GM19468 (cell line): ENCODE measurements at regions not wholly inside any gene's neighbourhood (a gene's known extent, or its start where the extent isn't known, plus 50 kb on each side); places are given as distances from the start of the nearest gene placed in this dataset.

Source experiments
- ATAC-seq: cut with Tn5 transposase; IDR thresholded peaks from one replicate; pipeline ENCODE4 v1.9.1; 2021; ENCODE audit warnings: mild to moderate bottlenecking, moderate library complexity, moderate number of reproducible peaks; ENCODE audit not compliant: unreplicated experiment; ENCODE audit errors: extremely low read depth

GRCh38 chr20:40915756-40916155 lies 112.9 kb upstream of the TOP1 start:
- ATAC-seq, result no peak

GRCh38 chr20:40916276-40916675 lies 112.3 kb upstream of the TOP1 start:
- no peak for ATAC-seq

GRCh38 chr20:40920291-40920690 lies 108.3 kb upstream of the TOP1 start:
- no peak for ATAC-seq

GRCh38 chr20:40922865-40923264 lies 105.8 kb upstream of the TOP1 start:
- no peak for ATAC-seq

GRCh38 chr20:40925829-40926510 lies 102.7 kb upstream of the TOP1 start:
- ATAC-seq, result no peak

- no peak for ATAC-seq
Observed at GRCh38 chr20:40926928-40927327, 101.7 kb upstream of the TOP1 start.

GRCh38 chr20:40930561-40930960 lies 98.1 kb upstream of the TOP1 start:
- ATAC-seq, result no peak

GRCh38 chr20:40931410-40932044 lies 97.1 kb upstream of the TOP1 start:
- no peak for ATAC-seq

- no peak for ATAC-seq
Observed at GRCh38 chr20:40932436-40932835, 96.2 kb upstream of the TOP1 start.

GRCh38 chr20:40933758-40934157 lies 94.9 kb upstream of the TOP1 start:
- ATAC-seq, result no peak

GRCh38 chr20:40938020-40938419 lies 90.6 kb upstream of the TOP1 start:
- ATAC-seq, result no peak

- ATAC-seq, result no peak
Observed at GRCh38 chr20:40939667-40940066, 89.0 kb upstream of the TOP1 start.

- no peak for ATAC-seq
Observed at GRCh38 chr20:40941133-40941610, 87.5 kb upstream of the TOP1 start.

GRCh38 chr20:40942006-40942405 lies 86.6 kb upstream of the TOP1 start:
- ATAC-seq, result no peak

- ATAC-seq, result no peak
Observed at GRCh38 chr20:40942775-40943174, 85.8 kb upstream of the TOP1 start.

- no peak for ATAC-seq
Observed at GRCh38 chr20:40943591-40943990, 85.0 kb upstream of the TOP1 start.

GRCh38 chr20:40945189-40945588 lies 83.4 kb upstream of the TOP1 start:
- ATAC-seq, result no peak

- ATAC-seq, result no peak
Observed at GRCh38 chr20:40945754-40946450, 82.7 kb upstream of the TOP1 start.

GRCh38 chr20:40946451-40946850 lies 82.2 kb upstream of the TOP1 start:
- ATAC-seq, result no peak

GRCh38 chr20:40948465-40949267 lies 80.0 kb upstream of the TOP1 start:
- ATAC-seq, result no peak

GRCh38 chr20:40949346-40949745 lies 79.3 kb upstream of the TOP1 start:
- ATAC-seq, result no peak
